ENCODE measurements at regions not wholly inside any gene's neighbourhood (a gene's known extent, or its start where the extent isn't known, plus 50 kb on each side); places are given as distances from the start of the nearest gene placed in this dataset.

GRCh38 chr5:87836696-87837095 is 424.0 kb upstream of the CCNH start:
- H3K27ac ChIP-seq: no peak overlapping the region
- TF ChIP-seq CTCF (IDR thresholded peaks at IDR 0.05): no peak
- no peak for DNase-seq (ENCODE audit: low spot score)
- H3K4me3 ChIP-seq: no peak overlapping the region

- Histone ChIP-seq H3K27ac (no peak overlapping the region), H3K4me3 (no peak overlapping the region)
- no peak for TF ChIP-seq CTCF (IDR thresholded peaks at IDR 0.05)
- no peak for DNase-seq (ENCODE audit: low spot score)
Measured at GRCh38 chr5:87831499-87831898, 418.8 kb upstream of the CCNH start.

GRCh38 chr5:87829217-87829551 is 416.5 kb upstream of the CCNH start:
- no peak overlapping the region for H3K4me3 ChIP-seq
- H3K27ac ChIP-seq: no peak overlapping the region
- DNase-seq (ENCODE audit: low spot score): no peak
- TF ChIP-seq CTCF (IDR thresholded peaks at IDR 0.05): no peak

- Histone ChIP-seq H3K4me3 (no peak overlapping the region), H3K27ac (no peak overlapping the region)
- DNase-seq (ENCODE audit: low spot score): no peak
- no peak for TF ChIP-seq CTCF (IDR thresholded peaks at IDR 0.05)
Measured at GRCh38 chr5:87828545-87829216, 416.0 kb upstream of the CCNH start.

- no peak for TF ChIP-seq CTCF (IDR thresholded peaks at IDR 0.05)
- Histone ChIP-seq H3K4me3 (no peak overlapping the region), H3K27ac (no peak overlapping the region)
- DNase-seq (ENCODE audit: low spot score): no peak
Measured at GRCh38 chr5:87827539-87827938, 414.8 kb upstream of the CCNH start.

GRCh38 chr5:87826507-87826906 is 413.8 kb upstream of the CCNH start:
- TF ChIP-seq CTCF (IDR thresholded peaks at IDR 0.05): no peak
- DNase-seq (ENCODE audit: low spot score): no peak
- Histone ChIP-seq H3K4me3 (no peak overlapping the region), H3K27ac (no peak overlapping the region)

GRCh38 chr5:87825583-87825982 is 412.9 kb upstream of the CCNH start:
- no peak for DNase-seq (ENCODE audit: low spot score)
- no peak overlapping the region for H3K4me3 ChIP-seq
- no peak overlapping the region for H3K27ac ChIP-seq
- TF ChIP-seq CTCF (IDR thresholded peaks at IDR 0.05): no peak
